Left renal cortex interstitium (tissue), 4 donors: ENCODE measurements at regions not wholly inside any gene's neighbourhood (a gene's known extent, or its start where the extent isn't known, plus 50 kb on each side); places are given as distances from the start of the nearest gene placed in this dataset.

Experiments used
- DNase-seq, 4 donors: peaks; one replicate each; pipeline ENCODE4 v3.0.0-alpha.2; 2013; ENCODE audit warnings: low read depth in 4 of 4, low spot score in 2 of 4, missing footprints in 1 of 4

- DNase-seq = no peak
Observed at GRCh38 chr14:84807673-84808072, 722.3 kb upstream of the FLRT2 start.

GRCh38 chr14:84809158-84809557, 720.8 kb upstream of the FLRT2 start:
- no peak for DNase-seq

- no peak for DNase-seq
Observed at GRCh38 chr14:84814391-84814790, 715.6 kb upstream of the FLRT2 start.

GRCh38 chr14:84819528-84819927, 710.4 kb upstream of the FLRT2 start:
- no peak for DNase-seq

GRCh38 chr14:84825481-84826251, 704.3 kb upstream of the FLRT2 start:
- no peak for DNase-seq

GRCh38 chr14:84826294-84826693, 703.6 kb upstream of the FLRT2 start:
- DNase-seq = no peak

GRCh38 chr14:84850595-84850994, 679.3 kb upstream of the FLRT2 start:
- DNase-seq = no peak

GRCh38 chr14:84856751-84857534, 673.0 kb upstream of the FLRT2 start:
- DNase-seq = no peak

- DNase-seq = no peak
Observed at GRCh38 chr14:84857571-84857970, 672.4 kb upstream of the FLRT2 start.

- DNase-seq = no peak
Observed at GRCh38 chr14:84859116-84859515, 670.8 kb upstream of the FLRT2 start.

GRCh38 chr14:84864548-84865271, 665.2 kb upstream of the FLRT2 start:
- no peak for DNase-seq

- DNase-seq = no peak
Observed at GRCh38 chr14:84871734-84872133, 658.2 kb upstream of the FLRT2 start.

- DNase-seq = no peak
Observed at GRCh38 chr14:84874436-84874835, 655.5 kb upstream of the FLRT2 start.

- DNase-seq = no peak
Observed at GRCh38 chr14:84877061-84877460, 652.9 kb upstream of the FLRT2 start.

GRCh38 chr14:84882830-84883229, 647.1 kb upstream of the FLRT2 start:
- DNase-seq = no peak

- DNase-seq = no peak
Observed at GRCh38 chr14:84885061-84885460, 644.9 kb upstream of the FLRT2 start.

GRCh38 chr14:84891404-84891803, 638.5 kb upstream of the FLRT2 start:
- no peak for DNase-seq

GRCh38 chr14:84894254-84894653, 635.7 kb upstream of the FLRT2 start:
- DNase-seq = no peak

- DNase-seq = no peak
Observed at GRCh38 chr14:84922370-84922769, 607.6 kb upstream of the FLRT2 start.

GRCh38 chr14:84926656-84927055, 603.3 kb upstream of the FLRT2 start:
- no peak for DNase-seq

- DNase-seq = no peak
Observed at GRCh38 chr14:84927096-84927827, 602.7 kb upstream of the FLRT2 start.
